Activated CD4-positive, alpha-beta T cell treated with anti-CD3 and anti-CD28 coated beads, Interleukin-2, amount 10 ng/mL, durations not matched to agents 24 days and 14 days (primary cell): ENCODE measurements at regions not wholly inside any gene's neighbourhood (a gene's known extent, or its start where the extent isn't known, plus 50 kb on each side); places are given as distances from the start of the nearest gene placed in this dataset.
A peak's percentile ranks its signal among the peaks of the same experiment; 100 is the strongest.
"Not testable (repeated sequence)": the region's sequence is repeated elsewhere in the genome, so short reads cannot be mapped to it uniquely, and the experiment has no call there.

Experiments used
- DNase-seq: peaks from one replicate; pipeline ENCODE4 v3.0.0; 2022
- H3K27ac Mint-ChIP-seq: one replicate; pipeline ENCODE4 v1.8.0; 2022; ENCODE audit warnings: mild to moderate bottlenecking, mixed read lengths
- H3K27me3 Mint-ChIP-seq: one replicate; pipeline ENCODE4 v1.8.0; 2022; ENCODE audit warnings: mixed read lengths
- H3K36me3 Mint-ChIP-seq: one replicate; pipeline ENCODE4 v1.8.0; 2022; ENCODE audit warnings: low read depth, mild to moderate bottlenecking, mixed read lengths
- H3K4me1 Mint-ChIP-seq: one replicate; pipeline ENCODE4 v1.8.0; 2021; ENCODE audit warnings: mixed read lengths
- H3K4me3 Mint-ChIP-seq: one replicate; pipeline ENCODE4 v1.8.0; 2022; ENCODE audit warnings: mild to moderate bottlenecking, moderate library complexity, mixed read lengths
- H3K9me3 Mint-ChIP-seq: one replicate; pipeline ENCODE4 v1.8.0; 2021; ENCODE audit warnings: mixed read lengths
- intact Hi-C: fragments of 100-400 bp; cut with micrococcal nuclease; formaldehyde crosslinking; loops from one replicate; pipeline ENCODE4 v1.15.1; 2023

DNA sequence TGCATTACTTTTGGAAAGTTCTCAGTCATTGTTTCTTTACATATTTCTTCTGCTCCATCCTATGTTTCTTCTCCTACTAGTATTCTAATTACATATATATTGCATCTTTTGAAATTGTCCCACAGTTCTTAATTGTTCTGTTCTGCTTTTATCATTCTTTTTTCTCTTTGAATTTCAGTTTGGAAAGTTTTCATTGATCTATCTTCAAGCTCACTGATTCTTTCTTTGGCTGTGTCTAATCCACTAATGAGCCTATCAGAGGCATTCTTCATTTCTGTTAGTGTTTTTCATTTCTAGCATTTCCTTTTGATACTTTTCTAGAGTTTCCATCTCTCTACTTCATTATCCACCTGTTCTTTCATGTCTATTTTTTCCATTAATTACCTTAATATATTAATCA is 159.0 kb upstream of the KCNJ15 start:
- Mint-ChIP-seq H3K27ac (no peak overlapping the region), H3K27me3 (peaks cover 10% of the 10 kb centered on the region), H3K36me3 (no peaks in the 10 kb centered on the region), H3K4me3 (no peak overlapping the region), H3K4me1 (no peaks in the 10 kb centered on the region), H3K9me3 (no peaks in the 10 kb centered on the region)
- no peak for DNase-seq
- intact Hi-C loops, result no loop called here

DNA sequence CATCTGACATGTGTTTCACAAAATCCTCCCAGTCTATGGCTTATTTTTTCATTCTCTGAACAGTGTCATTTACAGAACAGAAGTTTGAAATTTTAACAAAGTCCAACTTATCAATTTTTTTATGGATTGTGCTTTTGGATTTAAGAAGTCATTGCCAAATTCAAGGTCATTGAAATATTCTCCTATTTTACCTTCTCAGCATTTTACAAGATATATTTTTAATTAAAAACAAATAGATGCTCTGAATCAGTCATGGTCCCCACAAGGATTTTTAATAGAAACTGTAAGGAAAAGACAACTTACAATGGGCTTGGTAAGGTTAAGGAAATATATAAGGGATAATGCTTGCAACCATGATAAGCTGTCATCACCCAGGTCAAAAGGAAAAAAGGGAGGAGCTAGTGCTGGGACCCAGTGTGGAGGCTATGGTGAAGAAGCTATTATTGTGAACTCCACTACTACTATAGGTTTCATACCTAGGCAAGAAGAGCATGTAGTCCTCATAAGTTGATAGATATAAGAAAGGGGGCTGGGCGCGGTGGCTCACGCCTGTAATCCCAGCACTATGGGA is 144.5 kb upstream of the KCNJ15 start:
- H3K4me1 Mint-ChIP-seq, result peaks cover 20% of the 10 kb centered on the region
- intact Hi-C loops, result no loop called here
- no peaks in the 10 kb centered on the region for H3K27me3 Mint-ChIP-seq
- no peak overlapping the region for H3K4me3 Mint-ChIP-seq
- no peak overlapping the region for H3K27ac Mint-ChIP-seq
- DNase-seq, result no peak
- H3K36me3 Mint-ChIP-seq, result no peaks in the 10 kb centered on the region
- peaks cover 15% of the 10 kb centered on the region for H3K9me3 Mint-ChIP-seq

DNA sequence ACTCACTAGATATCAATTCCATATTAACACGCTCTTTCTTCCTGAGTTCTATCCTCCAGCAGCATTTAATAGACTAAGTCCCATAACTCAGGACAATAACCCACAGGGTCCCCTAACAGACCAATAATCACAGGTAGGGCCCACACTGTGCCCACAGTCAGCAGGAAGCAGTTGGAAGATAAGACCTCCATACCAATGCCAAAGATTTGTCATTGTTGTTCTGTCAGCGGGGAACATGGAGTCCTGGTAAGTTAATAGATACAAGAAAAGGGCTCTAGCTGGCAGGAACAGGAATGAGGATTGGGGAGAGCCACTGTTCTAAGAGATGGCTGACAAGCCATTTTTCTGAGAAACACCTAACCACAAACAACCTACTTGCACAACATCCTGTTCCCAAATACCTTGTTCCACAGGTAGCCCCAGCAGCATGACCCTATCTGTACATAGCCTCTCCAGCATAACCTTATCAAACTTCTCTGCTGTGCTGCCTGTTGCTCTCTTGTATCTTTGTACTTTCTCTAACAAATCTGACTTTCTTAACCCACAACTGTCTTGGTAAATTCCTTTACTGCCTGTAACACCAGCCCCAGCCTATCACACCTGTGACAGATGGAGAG is 142.0 kb upstream of the KCNJ15 start:
- H3K4me3 Mint-ChIP-seq, result no peak overlapping the region
- no peak overlapping the region for H3K27ac Mint-ChIP-seq
- H3K9me3 Mint-ChIP-seq, result peaks cover 15% of the 10 kb centered on the region
- no peaks in the 10 kb centered on the region for H3K36me3 Mint-ChIP-seq
- DNase-seq, result no peak
- intact Hi-C loops, result no loop called here
- peaks cover 20% of the 10 kb centered on the region for H3K4me1 Mint-ChIP-seq
- no peaks in the 10 kb centered on the region for H3K27me3 Mint-ChIP-seq

DNA sequence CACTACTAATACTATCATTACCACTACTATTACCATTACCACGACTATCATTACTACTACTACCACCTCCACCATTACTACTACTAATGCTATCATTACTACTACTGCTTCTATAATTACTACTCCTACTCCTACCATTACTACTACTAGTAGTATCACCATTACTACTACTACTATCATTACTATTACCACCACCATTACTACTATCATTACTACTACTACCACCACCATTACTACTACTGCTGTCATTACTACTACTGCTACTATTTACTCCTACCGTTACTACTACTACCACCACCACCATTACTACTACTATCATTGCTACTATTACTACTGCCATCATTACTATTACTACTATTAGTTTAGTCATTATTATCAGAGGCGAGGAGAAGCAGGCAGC is 140.9 kb upstream of the KCNJ15 start:
- no peaks in the 10 kb centered on the region for H3K27me3 Mint-ChIP-seq

DNA sequence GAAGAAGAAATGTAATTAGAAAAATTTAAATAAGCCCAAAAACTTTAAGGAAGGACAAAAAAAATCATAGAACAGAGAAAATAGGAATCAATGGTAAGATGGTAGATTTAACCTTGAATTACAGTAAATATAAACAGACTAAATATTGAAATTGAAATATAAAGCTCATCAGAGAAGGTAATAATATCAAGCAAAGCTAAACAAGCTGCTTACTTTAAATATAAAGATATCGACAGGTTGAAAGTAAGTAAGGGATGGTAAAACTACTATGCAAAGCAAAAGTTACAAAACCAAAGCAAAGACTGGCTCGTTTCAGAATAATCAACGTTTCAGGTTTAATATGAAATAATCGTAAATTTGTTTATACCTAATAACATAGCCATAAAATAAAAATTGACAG is 137.0 kb upstream of the KCNJ15 start:
- Mint-ChIP-seq H3K27me3 (no peaks in the 10 kb centered on the region), H3K36me3 (no peaks in the 10 kb centered on the region), H3K9me3 (peaks cover 4% of the 10 kb centered on the region), H3K4me3 (no peak overlapping the region), H3K27ac (no peak overlapping the region), H3K4me1 (peaks cover 7% of the 10 kb centered on the region)
- no peak for DNase-seq
- intact Hi-C loops, result no loop called here

More for the DNA sequence above, 140.9 kb upstream of the KCNJ15 start:
- H3K4me1 Mint-ChIP-seq, result peaks cover 20% of the 10 kb centered on the region
- peaks cover 15% of the 10 kb centered on the region for H3K9me3 Mint-ChIP-seq
- no peak overlapping the region for H3K27ac Mint-ChIP-seq
- no peak overlapping the region for H3K4me3 Mint-ChIP-seq
- intact Hi-C loops, result no loop called here
- no peak for DNase-seq
- no peaks in the 10 kb centered on the region for H3K36me3 Mint-ChIP-seq

DNA sequence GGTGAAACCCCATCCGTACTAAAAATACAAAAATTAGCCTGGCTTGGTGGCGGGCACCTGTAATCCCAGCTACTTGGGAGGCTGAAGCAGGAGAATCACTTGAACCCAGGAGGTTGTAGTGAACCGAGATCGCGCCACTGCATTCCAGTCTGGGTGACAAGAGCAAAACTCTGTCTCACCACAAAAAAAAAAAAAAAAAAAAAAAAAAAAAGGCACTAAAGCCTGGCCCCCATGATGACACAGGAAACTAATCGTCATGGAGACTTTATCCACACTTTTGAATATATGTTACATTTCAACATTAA is 136.2 kb upstream of the KCNJ15 start:
- H3K27ac Mint-ChIP-seq, H3K4me3 Mint-ChIP-seq, DNase-seq, H3K27me3 Mint-ChIP-seq, H3K36me3 Mint-ChIP-seq, intact Hi-C loops, H3K4me1 Mint-ChIP-seq, H3K9me3 Mint-ChIP-seq: not testable (repeated sequence)

DNA sequence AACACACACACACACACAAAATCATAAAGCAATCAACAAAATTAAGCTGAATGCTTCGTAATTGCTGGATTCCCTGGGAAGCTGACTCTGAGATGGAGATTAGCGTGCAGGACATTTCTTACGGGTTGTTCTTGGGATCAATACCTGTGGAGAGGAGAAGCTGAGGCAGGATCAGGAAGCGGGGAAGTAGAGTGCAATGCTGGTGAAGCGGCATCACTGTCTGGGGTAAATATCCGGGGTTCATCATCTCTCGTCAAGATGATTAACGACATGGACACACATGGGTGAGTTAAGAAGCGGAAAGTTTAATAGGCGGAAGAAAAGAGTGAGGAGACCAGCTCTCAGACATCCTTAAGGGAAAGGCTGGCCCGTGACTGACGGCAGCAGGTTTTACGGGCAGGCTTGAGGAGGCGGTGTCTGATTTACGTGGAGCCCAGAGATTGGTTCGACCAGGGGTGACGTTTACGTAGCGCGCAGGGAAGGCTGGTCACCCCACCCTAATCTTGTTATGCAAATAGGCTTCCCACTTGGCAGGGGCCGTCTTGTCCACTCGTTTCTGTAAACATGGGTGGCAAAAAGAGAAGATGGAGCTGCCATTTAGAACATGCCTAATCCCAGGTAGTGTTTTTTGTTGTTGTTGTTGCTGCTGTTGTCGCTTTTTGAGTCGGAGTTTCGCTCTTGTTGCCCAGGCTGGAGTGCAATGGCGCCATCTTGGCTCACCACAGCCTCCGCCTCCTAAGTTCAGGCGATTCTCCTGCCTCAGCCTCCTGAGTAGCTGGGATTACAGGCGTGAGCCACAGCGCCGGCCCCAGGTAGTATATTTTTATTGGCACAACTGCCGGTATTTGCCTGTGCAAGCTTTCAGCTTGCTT is 135.6 kb upstream of the KCNJ15 start:
- H3K27me3 Mint-ChIP-seq, result peaks cover 6% of the 10 kb centered on the region
- no peak overlapping the region for H3K27ac Mint-ChIP-seq
- intact Hi-C loops, result no loop called here

DNA sequence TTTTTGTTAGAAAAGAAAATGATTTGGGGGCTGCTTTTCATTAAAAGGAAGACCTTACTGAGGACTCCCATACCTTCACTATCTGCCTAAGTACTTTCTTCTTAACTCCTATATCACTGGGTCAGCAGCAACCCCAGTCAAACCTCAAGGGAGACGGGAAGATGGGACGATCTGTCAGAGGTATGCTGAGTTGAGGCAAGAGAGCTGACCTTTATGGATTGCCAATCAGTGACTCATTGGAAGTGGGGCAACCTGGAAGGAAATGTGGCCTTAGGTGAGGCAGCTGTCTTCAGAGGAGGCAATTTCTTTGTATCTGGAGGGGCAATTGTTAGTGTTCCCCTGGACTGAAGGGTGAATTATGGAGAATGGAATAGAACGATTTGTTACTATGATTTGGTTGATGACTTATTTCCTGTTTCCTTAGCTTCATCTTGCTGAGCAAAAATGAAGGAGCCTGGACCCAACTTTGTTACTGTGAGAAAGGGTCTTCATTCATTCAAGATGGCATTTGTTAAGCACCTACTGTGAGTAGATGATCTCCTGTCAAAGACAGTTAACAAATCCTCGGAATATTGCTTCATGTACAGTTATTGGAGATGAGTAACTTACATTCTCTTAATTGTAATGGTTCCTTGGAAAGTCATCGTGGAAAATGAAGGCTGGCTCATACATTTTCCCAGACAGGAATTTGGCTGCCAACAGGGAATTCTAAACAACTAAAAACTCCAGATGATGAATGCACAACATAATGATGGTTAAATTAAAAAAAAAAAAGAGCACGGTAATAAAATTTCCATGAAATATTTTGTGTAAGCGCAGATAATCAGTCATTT is 134.7 kb upstream of the KCNJ15 start:
- H3K4me3 Mint-ChIP-seq, result no peak overlapping the region
- no peak overlapping the region for H3K27ac Mint-ChIP-seq
- no peaks in the 10 kb centered on the region for H3K9me3 Mint-ChIP-seq
- H3K4me1 Mint-ChIP-seq, result no peaks in the 10 kb centered on the region
- peaks cover 6% of the 10 kb centered on the region for H3K27me3 Mint-ChIP-seq
- H3K36me3 Mint-ChIP-seq, result no peaks in the 10 kb centered on the region
- intact Hi-C loops, result no loop called here
- DNase-seq, result no peak

More for the DNA sequence above, 135.6 kb upstream of the KCNJ15 start:
- no peaks in the 10 kb centered on the region for H3K36me3 Mint-ChIP-seq
- no peaks in the 10 kb centered on the region for H3K9me3 Mint-ChIP-seq
- no peak for DNase-seq
- H3K4me3 Mint-ChIP-seq, result no peak overlapping the region
- H3K4me1 Mint-ChIP-seq, result no peaks in the 10 kb centered on the region

DNA sequence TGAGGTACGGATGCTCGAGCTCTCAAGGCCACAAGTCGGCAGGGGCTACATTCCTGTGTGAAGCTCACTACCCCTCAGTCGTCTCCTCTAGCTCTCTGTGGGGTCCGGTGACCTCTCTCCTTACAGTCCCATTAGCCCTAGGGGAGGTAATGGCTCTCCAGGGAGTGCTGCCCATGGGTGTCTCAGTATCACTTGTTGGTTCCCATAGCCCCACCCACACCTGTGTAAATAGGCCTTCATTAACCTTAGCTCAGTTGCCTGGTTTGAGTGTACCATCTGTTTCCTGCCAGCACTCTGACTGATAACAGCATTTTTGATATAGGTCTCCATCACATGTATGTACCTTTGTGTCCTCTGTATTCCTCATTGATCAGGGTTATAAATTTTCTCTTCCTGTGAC is 133.2 kb upstream of the KCNJ15 start:
- intact Hi-C loops, result no loop called here

DNA sequence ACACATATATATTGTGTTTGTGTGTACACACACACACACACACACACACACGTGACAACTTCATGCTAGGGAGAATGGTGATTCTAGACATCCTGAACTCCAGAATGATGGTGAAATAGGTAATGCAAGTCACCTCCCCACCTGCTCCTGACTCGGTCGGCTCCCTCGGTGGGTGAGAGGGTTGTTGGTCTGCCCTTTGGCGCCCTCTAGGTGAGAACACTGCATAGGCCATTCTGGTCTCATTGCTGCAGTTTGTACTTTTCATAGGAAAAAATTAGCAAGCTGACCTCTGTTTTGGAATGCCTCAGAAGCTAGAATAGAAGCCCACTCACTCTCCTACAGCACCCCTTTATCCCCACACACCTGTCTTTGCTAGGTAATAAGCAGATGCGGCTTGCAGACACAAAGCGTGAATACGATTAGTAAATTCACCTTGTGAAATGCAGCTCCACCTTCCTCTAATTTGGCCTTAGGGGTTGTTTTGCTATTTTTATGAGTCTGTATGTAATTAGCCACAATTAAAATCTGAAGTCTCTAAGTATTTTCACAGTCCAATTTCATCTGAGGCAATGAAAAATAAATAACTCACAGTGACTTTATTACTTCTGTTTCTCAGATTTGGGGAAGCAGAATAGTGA is 130.0 kb upstream of the KCNJ15 start:
- intact Hi-C loops, result loop anchor here (5.0 kb wide), 1 partner anchor 414 kb away; no protein-coding TSS in a partner anchor

More for the DNA sequence above, 133.2 kb upstream of the KCNJ15 start:
- H3K27me3 Mint-ChIP-seq, result peaks cover 8% of the 10 kb centered on the region
- H3K4me3 Mint-ChIP-seq, result no peak overlapping the region
- H3K9me3 Mint-ChIP-seq, result no peaks in the 10 kb centered on the region
- H3K4me1 Mint-ChIP-seq, result no peaks in the 10 kb centered on the region
- no peak for DNase-seq
- no peaks in the 10 kb centered on the region for H3K36me3 Mint-ChIP-seq
- H3K27ac Mint-ChIP-seq, result no peak overlapping the region

DNA sequence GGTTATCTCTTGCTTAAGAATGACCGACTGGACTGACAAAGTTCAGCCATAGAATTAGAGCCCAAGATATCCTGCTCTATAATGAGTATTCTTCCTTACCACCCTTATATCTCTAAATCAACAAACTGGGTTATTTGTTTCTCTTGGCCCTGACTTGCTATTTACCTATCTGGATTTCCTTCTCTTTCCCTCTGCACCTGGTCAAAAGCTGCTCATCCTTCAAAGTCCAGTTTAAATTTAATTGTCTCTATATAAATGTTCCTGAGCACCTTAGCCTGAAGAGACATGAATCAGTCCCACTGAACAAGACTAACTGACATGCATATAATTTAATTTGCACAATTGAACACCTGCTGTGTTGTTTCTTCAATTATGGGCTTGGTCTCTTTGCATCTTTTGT is 127.1 kb upstream of the KCNJ15 start:
- H3K27ac Mint-ChIP-seq, result no peak overlapping the region
- H3K4me1 Mint-ChIP-seq, result no peaks in the 10 kb centered on the region
- H3K27me3 Mint-ChIP-seq, result peaks cover 23% of the 10 kb centered on the region
- H3K9me3 Mint-ChIP-seq, result no peaks in the 10 kb centered on the region
- no peaks in the 10 kb centered on the region for H3K36me3 Mint-ChIP-seq
- H3K4me3 Mint-ChIP-seq, result no peak overlapping the region
- intact Hi-C loops, result loop anchor here (5.0 kb wide), 1 partner anchor 417 kb away; no protein-coding TSS in a partner anchor
- no peak for DNase-seq

More for the DNA sequence above, 130.0 kb upstream of the KCNJ15 start:
- H3K4me1 Mint-ChIP-seq, result no peaks in the 10 kb centered on the region
- no peak overlapping the region for H3K4me3 Mint-ChIP-seq
- H3K27me3 Mint-ChIP-seq, result peaks cover 14% of the 10 kb centered on the region
- peak; percentile 85 for DNase-seq
- H3K9me3 Mint-ChIP-seq, result no peaks in the 10 kb centered on the region
- no peak overlapping the region for H3K27ac Mint-ChIP-seq
- no peaks in the 10 kb centered on the region for H3K36me3 Mint-ChIP-seq

DNA sequence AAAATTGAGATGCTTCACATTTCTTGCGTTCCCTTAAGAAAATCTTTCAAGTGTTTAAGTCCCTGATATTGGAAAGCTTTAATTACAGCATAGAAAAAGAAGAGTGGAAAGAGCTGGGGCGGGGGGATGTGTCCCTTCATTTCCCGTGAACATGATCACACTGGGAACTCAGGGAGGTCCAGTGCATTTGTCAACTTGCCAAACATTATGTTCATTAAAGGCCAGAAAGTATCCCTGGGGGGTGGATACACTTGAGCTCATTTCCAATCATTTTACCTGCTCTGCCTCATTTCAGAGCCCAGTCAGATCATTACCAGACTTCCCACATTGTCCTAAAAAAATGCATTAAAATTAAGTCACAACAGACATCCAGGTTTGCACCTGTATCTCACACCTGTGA is 123.6 kb upstream of the KCNJ15 start:
- Mint-ChIP-seq H3K27me3 (peaks cover 17% of the 10 kb centered on the region), H3K4me1 (no peaks in the 10 kb centered on the region), H3K27ac (no peak overlapping the region), H3K36me3 (no peaks in the 10 kb centered on the region), H3K4me3 (no peak overlapping the region), H3K9me3 (no peaks in the 10 kb centered on the region)
- DNase-seq, result no peak
- intact Hi-C loops, result no loop called here

DNA sequence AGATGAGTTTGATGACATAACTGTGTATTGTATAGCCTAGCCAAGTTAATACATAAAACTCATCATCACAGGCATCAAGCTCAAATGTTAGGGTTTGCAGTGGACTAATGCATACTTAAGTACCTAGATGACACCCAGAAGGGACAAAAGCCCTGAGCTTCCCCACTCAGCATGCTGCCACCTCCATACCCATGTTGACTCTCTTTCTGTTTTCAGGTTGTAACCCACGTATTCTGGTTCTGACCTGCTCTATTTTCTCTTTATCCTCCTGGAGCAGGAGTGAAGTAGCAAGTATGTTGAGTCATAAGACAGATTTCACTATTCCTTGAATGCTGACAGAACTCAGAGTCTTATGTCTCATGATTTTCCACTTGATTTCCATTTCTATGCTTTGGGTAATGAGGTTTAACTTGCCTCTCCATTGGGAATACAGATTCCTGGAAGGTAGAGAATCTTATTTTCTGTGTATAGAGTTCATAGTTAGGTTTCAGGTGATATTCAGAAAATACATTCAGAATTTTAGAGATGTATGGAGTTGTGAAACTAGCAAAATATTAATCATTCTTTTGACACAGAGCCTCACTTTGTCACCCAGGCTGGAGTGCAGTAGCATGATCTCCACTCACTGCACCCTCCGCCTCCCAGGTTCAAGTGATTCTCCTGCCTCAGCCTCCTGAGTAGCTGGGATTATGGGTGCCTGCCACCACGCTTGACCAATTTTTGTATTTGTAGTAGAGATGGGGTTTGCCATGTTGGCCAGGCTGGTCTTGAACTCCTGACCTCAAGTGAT is 122.5 kb upstream of the KCNJ15 start:
- no peak for DNase-seq
- Mint-ChIP-seq H3K27me3 (peaks cover 13% of the 10 kb centered on the region), H3K36me3 (no peaks in the 10 kb centered on the region), H3K9me3 (no peaks in the 10 kb centered on the region), H3K27ac (no peak overlapping the region), H3K4me1 (no peaks in the 10 kb centered on the region), H3K4me3 (no peak overlapping the region)
- intact Hi-C loops, result no loop called here
